ENCODE measurements at regions not wholly inside any gene's neighbourhood (a gene's known extent, or its start where the extent isn't known, plus 50 kb on each side); places are given as distances from the start of the nearest gene placed in this dataset.

DNA sequence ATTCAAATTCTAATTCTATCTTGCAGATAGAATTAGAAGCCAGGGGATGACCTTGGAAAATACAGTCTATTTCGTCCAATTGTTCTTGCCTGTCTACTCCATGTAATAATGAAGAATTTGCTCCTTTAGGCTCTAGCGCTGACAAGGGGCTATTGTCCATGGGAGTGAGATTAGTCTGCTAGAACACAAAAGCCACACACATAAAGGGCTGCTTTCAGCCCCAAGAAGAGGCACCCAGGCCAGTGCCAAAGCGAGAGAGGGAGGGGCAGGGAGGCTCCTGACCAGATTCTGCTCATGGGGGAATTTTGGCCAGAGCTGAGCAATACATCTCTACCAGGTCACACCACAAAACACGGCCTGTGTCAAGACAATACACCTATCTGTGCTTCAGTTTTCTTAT is 1306.9 kb downstream of the UQCRFS1 start:
- H3K27me3 ChIP-seq = no peaks in the 10 kb centered on the region
- no peak for TF ChIP-seq Cebpa-rat (IDR thresholded peaks at IDR 0.05)
- no peak overlapping the region for H3K4me3 ChIP-seq
- no peak overlapping the region for H3K27ac ChIP-seq
- H4K20me1 ChIP-seq = no peaks in the 10 kb centered on the region
- H3K9ac ChIP-seq = no peak overlapping the region
- H3K4me2 ChIP-seq = no peak overlapping the region
- no peaks in the 10 kb centered on the region for H3K36me3 ChIP-seq
- H3K9me3 ChIP-seq = peaks cover 14% of the 10 kb centered on the region
- H3K4me1 ChIP-seq = no peaks in the 10 kb centered on the region

GRCh38 chr19:27905074-27905473 is 1307.9 kb downstream of the UQCRFS1 start:
- no peak for TF ChIP-seq Cebpa-rat (IDR thresholded peaks at IDR 0.05)
- Histone ChIP-seq H3K9me3 (peaks cover 10% of the 10 kb centered on the region), H3K9ac (no peak overlapping the region)

GRCh38 chr19:27901078-27901477 is 1311.9 kb downstream of the UQCRFS1 start:
- no peak for TF ChIP-seq Cebpa-rat (IDR thresholded peaks at IDR 0.05)
- Histone ChIP-seq H3K36me3 (no peaks in the 10 kb centered on the region), H4K20me1 (no peaks in the 10 kb centered on the region), H3K4me2 (no peak overlapping the region), H3K27me3 (no peaks in the 10 kb centered on the region), H3K27ac (no peak overlapping the region), H3K9ac (no peak overlapping the region), H3K9me3 (no peaks in the 10 kb centered on the region), H3K4me3 (no peak overlapping the region), H3K4me1 (no peaks in the 10 kb centered on the region)

More at GRCh38 chr19:27905074-27905473, 1307.9 kb downstream of the UQCRFS1 start:
- Histone ChIP-seq H3K36me3 (no peaks in the 10 kb centered on the region), H3K27me3 (no peaks in the 10 kb centered on the region), H4K20me1 (no peaks in the 10 kb centered on the region), H3K27ac (no peak overlapping the region), H3K4me1 (no peaks in the 10 kb centered on the region), H3K4me2 (no peak overlapping the region), H3K4me3 (no peak overlapping the region)

GRCh38 chr19:27896091-27896490 is 1316.9 kb downstream of the UQCRFS1 start:
- no peak for TF ChIP-seq Cebpa-rat (IDR thresholded peaks at IDR 0.05)
- Histone ChIP-seq H3K4me2 (no peak overlapping the region), H3K4me1 (no peaks in the 10 kb centered on the region), H3K27me3 (no peaks in the 10 kb centered on the region), H4K20me1 (no peaks in the 10 kb centered on the region), H3K9ac (no peak overlapping the region), H3K27ac (no peak overlapping the region), H3K9me3 (no peaks in the 10 kb centered on the region), H3K36me3 (no peaks in the 10 kb centered on the region), H3K4me3 (no peak overlapping the region)

- no peaks in the 10 kb centered on the region for H3K27me3 ChIP-seq
- no peak overlapping the region for H3K27ac ChIP-seq
- TF ChIP-seq Cebpa-rat (IDR thresholded peaks at IDR 0.05) = no peak
- no peak overlapping the region for H3K9ac ChIP-seq
- no peaks in the 10 kb centered on the region for H3K9me3 ChIP-seq
- H3K36me3 ChIP-seq = no peaks in the 10 kb centered on the region
- no peak overlapping the region for H3K4me2 ChIP-seq
- H3K4me1 ChIP-seq = no peaks in the 10 kb centered on the region
- no peak overlapping the region for H3K4me3 ChIP-seq
- no peaks in the 10 kb centered on the region for H4K20me1 ChIP-seq
Measured at GRCh38 chr19:27894906-27895754, 1317.8 kb downstream of the UQCRFS1 start.

- H3K4me2 ChIP-seq = no peak overlapping the region
- no peaks in the 10 kb centered on the region for H3K4me1 ChIP-seq
- TF ChIP-seq Cebpa-rat (IDR thresholded peaks at IDR 0.05) = no peak
- no peak overlapping the region for H3K9ac ChIP-seq
- no peak overlapping the region for H3K4me3 ChIP-seq
- no peaks in the 10 kb centered on the region for H4K20me1 ChIP-seq
- H3K27me3 ChIP-seq = no peaks in the 10 kb centered on the region
- no peak overlapping the region for H3K27ac ChIP-seq
- no peaks in the 10 kb centered on the region for H3K36me3 ChIP-seq
- H3K9me3 ChIP-seq = peaks cover 10% of the 10 kb centered on the region
Measured at GRCh38 chr19:27892500-27892899, 1320.5 kb downstream of the UQCRFS1 start.

GRCh38 chr19:27891411-27891810 is 1321.5 kb downstream of the UQCRFS1 start:
- Histone ChIP-seq H3K4me2 (no peak overlapping the region), H3K27ac (no peak overlapping the region), H3K27me3 (no peaks in the 10 kb centered on the region), H4K20me1 (no peaks in the 10 kb centered on the region), H3K9ac (no peak overlapping the region), H3K36me3 (no peaks in the 10 kb centered on the region), H3K4me3 (no peak overlapping the region), H3K4me1 (peaks cover 2% of the 10 kb centered on the region), H3K9me3 (peaks cover 20% of the 10 kb centered on the region)
- TF ChIP-seq Cebpa-rat (IDR thresholded peaks at IDR 0.05) = no peak

DNA sequence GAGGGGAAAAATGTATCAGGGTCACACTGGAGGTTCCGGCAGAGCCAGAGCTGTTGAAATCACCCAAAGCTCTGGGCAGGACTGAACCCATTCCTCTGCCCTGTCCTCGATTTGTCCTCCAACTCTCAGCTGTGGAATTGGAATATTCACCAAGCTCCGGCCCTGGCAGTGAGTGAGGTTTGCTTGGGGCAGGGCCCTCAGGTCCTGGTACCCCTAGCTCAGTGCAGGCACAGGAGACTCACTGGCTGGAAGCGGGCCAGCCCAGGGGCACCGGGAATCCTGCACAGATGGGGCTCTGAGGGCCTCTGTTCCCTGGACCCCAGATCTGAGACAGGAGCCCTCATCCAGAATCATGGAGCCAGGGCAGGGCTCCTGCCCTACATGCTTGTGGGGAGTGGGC is 1322.3 kb downstream of the UQCRFS1 start:
- Histone ChIP-seq H3K9me3 (peaks cover 21% of the 10 kb centered on the region), H3K27me3 (no peaks in the 10 kb centered on the region), H3K27ac (no peak overlapping the region), H3K4me2 (no peak overlapping the region), H3K36me3 (no peaks in the 10 kb centered on the region), H3K9ac (no peak overlapping the region), H4K20me1 (no peaks in the 10 kb centered on the region), H3K4me1 (peaks cover 9% of the 10 kb centered on the region), H3K4me3 (no peak overlapping the region)
- no peak for TF ChIP-seq Cebpa-rat (IDR thresholded peaks at IDR 0.05)

DNA sequence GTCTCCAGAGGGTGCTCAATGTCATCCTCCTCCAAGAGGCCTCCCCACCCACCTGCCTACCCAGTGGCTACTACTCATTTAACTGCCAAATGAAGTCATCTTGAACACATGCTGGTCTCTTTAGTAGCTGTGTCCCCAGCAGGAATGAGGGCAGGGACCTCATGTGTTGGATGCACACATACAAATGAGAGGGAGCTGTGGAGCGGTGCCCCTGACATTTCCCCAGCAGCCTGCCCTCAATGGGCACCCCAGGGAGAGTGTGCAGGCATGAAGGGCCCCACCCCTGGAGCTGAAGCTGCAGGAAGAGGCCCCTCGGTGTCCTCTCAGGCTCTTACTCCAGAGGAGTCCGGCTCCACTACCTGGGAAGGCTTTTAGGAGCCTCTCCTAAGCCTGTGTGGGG is 1322.7 kb downstream of the UQCRFS1 start:
- Histone ChIP-seq H3K4me2 (no peak overlapping the region), H3K9me3 (peaks cover 25% of the 10 kb centered on the region), H3K4me1 (peaks cover 14% of the 10 kb centered on the region), H3K9ac (no peak overlapping the region), H3K27me3 (no peaks in the 10 kb centered on the region), H3K36me3 (no peaks in the 10 kb centered on the region), H4K20me1 (no peaks in the 10 kb centered on the region), H3K27ac (no peak overlapping the region), H3K4me3 (no peak overlapping the region)
- no peak for TF ChIP-seq Cebpa-rat (IDR thresholded peaks at IDR 0.05)

- Histone ChIP-seq H3K27ac (no peak overlapping the region), H3K9ac (no peak overlapping the region), H3K4me2 (no peak overlapping the region), H3K27me3 (no peaks in the 10 kb centered on the region), H4K20me1 (no peaks in the 10 kb centered on the region), H3K4me3 (no peak overlapping the region), H3K36me3 (no peaks in the 10 kb centered on the region), H3K9me3 (peaks cover 31% of the 10 kb centered on the region), H3K4me1 (peaks cover 15% of the 10 kb centered on the region)
- no peak for TF ChIP-seq Cebpa-rat (IDR thresholded peaks at IDR 0.05)
Measured at GRCh38 chr19:27889156-27889555, 1323.8 kb downstream of the UQCRFS1 start.
